Upper lobe of left lung (tissue), 4 donors: ENCODE measurements at regions not wholly inside any gene's neighbourhood (a gene's known extent, or its start where the extent isn't known, plus 50 kb on each side); places are given as distances from the start of the nearest gene placed in this dataset.

Source experiments
- CTCF ChIP-seq, 6 experiments: fragments of 450-650 bp in 4 of 6; fragments of 200-600 bp in 2 of 6; sonication (generic) in 2 of 6; IDR thresholded peaks; one replicate each; pipeline ENCODE4 v1.5.1; 2016 to 2019; ENCODE audit warnings: antibody characterized with exemption in 6 of 6
- EP300 ChIP-seq, 4 donors: sonication (generic); formaldehyde crosslinking; IDR thresholded peaks; one replicate each; pipeline ENCODE4 v1.5.1; 2017; ENCODE audit warnings: antibody characterized with exemption in 4 of 4, control low read depth in 2 of 4
- POLR2A ChIP-seq, 4 donors: fragments of 450-650 bp; IDR thresholded peaks; one replicate each; pipeline ENCODE4 v1.5.1; 2016 to 2017; ENCODE audit warnings: antibody characterized with exemption in 4 of 4, mild to moderate bottlenecking in 2 of 4
- POLR2AphosphoS5 ChIP-seq, 2 donors: sonication (generic); formaldehyde crosslinking; IDR thresholded peaks; one replicate each; pipeline ENCODE4 v1.5.1; 2017; ENCODE audit warnings: antibody characterized with exemption in 2 of 2

GRCh38 chr4:132003593-132003992, 1145.5 kb upstream of the PCDH10 start:
- TF ChIP-seq CTCF (IDR thresholded peaks at IDR 0.05) = no peak
- TF ChIP-seq POLR2A (IDR thresholded peaks at IDR 0.05) = no peak
- TF ChIP-seq POLR2AphosphoS5 (IDR thresholded peaks at IDR 0.05) = no peak
- TF ChIP-seq EP300 (IDR thresholded peaks at IDR 0.05) = no peak
